ENCODE measurements at regions not wholly inside any gene's neighbourhood (a gene's known extent, or its start where the extent isn't known, plus 50 kb on each side); places are given as distances from the start of the nearest gene placed in this dataset.

DNA sequence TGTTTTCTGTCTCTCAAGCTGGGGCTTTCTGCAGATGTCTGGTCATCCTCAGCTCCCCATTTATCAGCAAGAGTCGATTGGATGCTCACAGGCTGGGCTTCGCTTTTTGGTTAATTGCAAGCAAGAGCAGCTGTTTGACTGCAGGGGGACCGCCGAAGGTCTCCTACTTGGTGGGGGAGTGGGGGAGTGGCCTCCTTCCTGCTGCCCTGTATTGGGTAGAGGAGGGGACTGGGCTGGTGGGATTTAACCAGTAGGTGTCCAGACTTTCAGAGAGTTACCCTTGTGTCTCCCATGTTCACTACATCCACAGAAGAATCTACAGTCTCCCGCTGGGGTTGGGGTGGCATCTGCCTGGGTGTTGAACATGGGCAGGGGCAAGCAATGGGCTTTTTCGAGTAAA lies 78.7 kb downstream of the PLXNA1 start:
- TF ChIP-seq, protein P1, sequence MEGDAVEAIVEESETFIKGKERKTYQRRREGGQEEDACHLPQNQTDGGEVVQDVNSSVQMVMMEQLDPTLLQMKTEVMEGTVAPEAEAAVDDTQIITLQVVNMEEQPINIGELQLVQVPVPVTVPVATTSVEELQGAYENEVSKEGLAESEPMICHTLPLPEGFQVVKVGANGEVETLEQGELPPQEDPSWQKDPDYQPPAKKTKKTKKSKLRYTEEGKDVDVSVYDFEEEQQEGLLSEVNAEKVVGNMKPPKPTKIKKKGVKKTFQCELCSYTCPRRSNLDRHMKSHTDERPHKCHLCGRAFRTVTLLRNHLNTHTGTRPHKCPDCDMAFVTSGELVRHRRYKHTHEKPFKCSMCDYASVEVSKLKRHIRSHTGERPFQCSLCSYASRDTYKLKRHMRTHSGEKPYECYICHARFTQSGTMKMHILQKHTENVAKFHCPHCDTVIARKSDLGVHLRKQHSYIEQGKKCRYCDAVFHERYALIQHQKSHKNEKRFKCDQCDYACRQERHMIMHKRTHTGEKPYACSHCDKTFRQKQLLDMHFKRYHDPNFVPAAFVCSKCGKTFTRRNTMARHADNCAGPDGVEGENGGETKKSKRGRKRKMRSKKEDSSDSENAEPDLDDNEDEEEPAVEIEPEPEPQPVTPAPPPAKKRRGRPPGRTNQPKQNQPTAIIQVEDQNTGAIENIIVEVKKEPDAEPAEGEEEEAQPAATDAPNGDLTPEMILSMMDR (IDR thresholded peaks at IDR 0.05), result peak; percentile 3
- TF ChIP-seq EZH2 (IDR thresholded peaks at IDR 0.05), result no peak
